GM21390 (cell line): ENCODE measurements at regions not wholly inside any gene's neighbourhood (a gene's known extent, or its start where the extent isn't known, plus 50 kb on each side); places are given as distances from the start of the nearest gene placed in this dataset.
A peak's percentile ranks its signal among the peaks of the same experiment; 100 is the strongest.
"Not testable (repeated sequence)": the region's sequence is repeated elsewhere in the genome, so short reads cannot be mapped to it uniquely, and the experiment has no call there.

ENCODE experiments used
- ATAC-seq: cut with Tn5 transposase; IDR thresholded peaks from one replicate; pipeline ENCODE4 v1.9.1; 2021; ENCODE audit not compliant: unreplicated experiment

GRCh38 chr12:59055204-59055860, 135.0 kb upstream of the LRIG3 start:
- ATAC-seq: peak; percentile 63

- not testable (repeated sequence) for ATAC-seq
These were observed 133.1 kb upstream of the LRIG3 start for GRCh38 chr12:59053266-59053899.

- no peak for ATAC-seq
These were observed 126.6 kb upstream of the LRIG3 start for GRCh38 chr12:59046763-59047534.

GRCh38 chr12:59044791-59045190, 124.5 kb upstream of the LRIG3 start:
- ATAC-seq: no peak

- no peak for ATAC-seq
These were observed 121.2 kb upstream of the LRIG3 start for GRCh38 chr12:59041241-59042121.

GRCh38 chr12:59040656-59041055, 120.4 kb upstream of the LRIG3 start:
- ATAC-seq: no peak

- ATAC-seq: no peak
These were observed 119.7 kb upstream of the LRIG3 start for GRCh38 chr12:59040043-59040442.

- ATAC-seq: no peak
These were observed 118.7 kb upstream of the LRIG3 start for GRCh38 chr12:59039005-59039404.

GRCh38 chr12:59036973-59037762, 116.9 kb upstream of the LRIG3 start:
- no peak for ATAC-seq

- ATAC-seq: no peak
These were observed 116.0 kb upstream of the LRIG3 start for GRCh38 chr12:59036347-59036746.

GRCh38 chr12:59031313-59031712, 111.0 kb upstream of the LRIG3 start:
- no peak for ATAC-seq

GRCh38 chr12:59030415-59030814, 110.1 kb upstream of the LRIG3 start:
- ATAC-seq: no peak

- ATAC-seq: no peak
These were observed 106.9 kb upstream of the LRIG3 start for GRCh38 chr12:59027199-59027598.

- no peak for ATAC-seq
These were observed 103.6 kb upstream of the LRIG3 start for GRCh38 chr12:59023861-59024424.

- no peak for ATAC-seq
These were observed 100.0 kb upstream of the LRIG3 start for GRCh38 chr12:59020073-59020946.

GRCh38 chr12:59014885-59015284, 94.6 kb upstream of the LRIG3 start:
- ATAC-seq: no peak

- no peak for ATAC-seq
These were observed 90.6 kb upstream of the LRIG3 start for GRCh38 chr12:59010941-59011340.

GRCh38 chr12:59010118-59010517, 89.8 kb upstream of the LRIG3 start:
- no peak for ATAC-seq

GRCh38 chr12:59007620-59008019, 87.3 kb upstream of the LRIG3 start:
- no peak for ATAC-seq
